EL (cell line): ENCODE measurements at regions not wholly inside any gene's neighbourhood (a gene's known extent, or its start where the extent isn't known, plus 50 kb on each side); places are given as distances from the start of the nearest gene placed in this dataset.

Experiments used
- DNase-seq: peaks from one replicate; pipeline ENCODE4 v3.0.0-alpha.2; 2016

GRCh38 chr7:94813917-94814316 is 93.5 kb upstream of the PPP1R9A start:
- no peak for DNase-seq

GRCh38 chr7:94823947-94824346 is 83.4 kb upstream of the PPP1R9A start:
- peak; percentile 68 for DNase-seq

GRCh38 chr7:94829987-94830386 is 77.4 kb upstream of the PPP1R9A start:
- DNase-seq, result no peak

- DNase-seq, result no peak
These were observed 75.3 kb upstream of the PPP1R9A start for GRCh38 chr7:94832051-94832450.

- no peak for DNase-seq
These were observed 73.0 kb upstream of the PPP1R9A start for GRCh38 chr7:94834359-94834758.

- DNase-seq, result no peak
These were observed 68.7 kb upstream of the PPP1R9A start for GRCh38 chr7:94838717-94839116.

GRCh38 chr7:94843553-94843952 is 63.8 kb upstream of the PPP1R9A start:
- DNase-seq, result no peak

GRCh38 chr7:94848531-94848930 is 58.9 kb upstream of the PPP1R9A start:
- peak; percentile 11 for DNase-seq

- no peak for DNase-seq
These were observed 58.3 kb upstream of the PPP1R9A start for GRCh38 chr7:94848992-94849576.

GRCh38 chr7:94849636-94850208 is 57.7 kb upstream of the PPP1R9A start:
- no peak for DNase-seq

GRCh38 chr7:94855589-94855988 is 51.8 kb upstream of the PPP1R9A start:
- DNase-seq, result no peak

- no peak for DNase-seq
These were observed 50.8 kb upstream of the PPP1R9A start for GRCh38 chr7:94856643-94857042.
